ENCODE measurements at regions not wholly inside any gene's neighbourhood (a gene's known extent, or its start where the extent isn't known, plus 50 kb on each side); places are given as distances from the start of the nearest gene placed in this dataset.

GRCh38 chr3:74124782-74125181 is 489.7 kb downstream of the CNTN3 start:
- DNase-seq: no peak

- DNase-seq: no peak
Observed at GRCh38 chr3:74122281-74122680, 492.2 kb downstream of the CNTN3 start.

- DNase-seq: no peak
Observed at GRCh38 chr3:74121761-74122160, 492.7 kb downstream of the CNTN3 start.

- peak; percentile 74 for DNase-seq
Observed at GRCh38 chr3:74119221-74119620, 494.5 kb upstream of the PDZRN3 start.

GRCh38 chr3:74115906-74116305 is 491.2 kb upstream of the PDZRN3 start:
- no peak for DNase-seq

GRCh38 chr3:74107451-74107850 is 482.7 kb upstream of the PDZRN3 start:
- DNase-seq: peak; percentile 8

- DNase-seq: no peak
Observed at GRCh38 chr3:74106925-74107324, 482.2 kb upstream of the PDZRN3 start.

GRCh38 chr3:74091204-74091603 is 466.5 kb upstream of the PDZRN3 start:
- no peak for DNase-seq

- peak; percentile 91 for DNase-seq
Observed at GRCh38 chr3:74089814-74090213, 465.1 kb upstream of the PDZRN3 start.

- peak; percentile 54 for DNase-seq
Observed at GRCh38 chr3:74080056-74080461, 455.3 kb upstream of the PDZRN3 start.

GRCh38 chr3:74075241-74075640 is 450.5 kb upstream of the PDZRN3 start:
- no peak for DNase-seq

GRCh38 chr3:74074700-74075099 is 450.0 kb upstream of the PDZRN3 start:
- DNase-seq: no peak

- DNase-seq: peak; percentile 80
Observed at GRCh38 chr3:74067296-74067695, 442.6 kb upstream of the PDZRN3 start.

- DNase-seq: peak; percentile 72
Observed at GRCh38 chr3:74066456-74066855, 441.7 kb upstream of the PDZRN3 start.

- no peak for DNase-seq
Observed at GRCh38 chr3:74059923-74060600, 435.3 kb upstream of the PDZRN3 start.

- no peak for DNase-seq
Observed at GRCh38 chr3:74059301-74059922, 434.7 kb upstream of the PDZRN3 start.

- DNase-seq: no peak
Observed at GRCh38 chr3:74057169-74057568, 432.4 kb upstream of the PDZRN3 start.

GRCh38 chr3:74055061-74055460 is 430.3 kb upstream of the PDZRN3 start:
- DNase-seq: no peak

- no peak for DNase-seq
Observed at GRCh38 chr3:74054566-74054965, 429.8 kb upstream of the PDZRN3 start.

GRCh38 chr3:74053970-74054516 is 429.3 kb upstream of the PDZRN3 start:
- DNase-seq: no peak

- DNase-seq: no peak
Observed at GRCh38 chr3:74049444-74049843, 424.7 kb upstream of the PDZRN3 start.

- no peak for DNase-seq
Observed at GRCh38 chr3:74048699-74049098, 424.0 kb upstream of the PDZRN3 start.

GRCh38 chr3:74045000-74045399 is 420.3 kb upstream of the PDZRN3 start:
- no peak for DNase-seq

GRCh38 chr3:74041068-74041675 is 416.4 kb upstream of the PDZRN3 start:
- no peak for DNase-seq

Data from NCI-H69 (cell line).